ENCODE measurements at regions not wholly inside any gene's neighbourhood (a gene's known extent, or its start where the extent isn't known, plus 50 kb on each side); places are given as distances from the start of the nearest gene placed in this dataset.

DNA sequence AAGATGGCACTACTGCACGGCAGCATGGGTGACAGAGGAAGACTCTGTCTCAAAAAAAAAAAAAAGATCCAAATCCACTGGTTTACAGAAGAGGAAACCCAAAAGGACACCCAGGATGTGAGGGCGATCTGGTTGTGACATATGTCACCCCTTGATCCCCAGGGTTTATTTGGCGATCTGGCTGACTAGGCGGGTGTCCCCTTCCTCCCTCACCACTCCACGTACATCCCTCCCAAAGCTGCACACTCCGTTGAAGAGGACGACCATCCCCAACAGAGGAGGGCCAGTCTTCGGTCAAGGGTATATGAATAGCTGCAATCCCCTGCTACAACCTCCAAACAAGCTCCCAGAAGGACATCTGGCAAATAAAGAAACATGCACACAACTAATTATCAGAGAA is 111.6 kb downstream of the HTR5A start:
- DNase-seq (ENCODE audit: low spot score), result no peak

DNA sequence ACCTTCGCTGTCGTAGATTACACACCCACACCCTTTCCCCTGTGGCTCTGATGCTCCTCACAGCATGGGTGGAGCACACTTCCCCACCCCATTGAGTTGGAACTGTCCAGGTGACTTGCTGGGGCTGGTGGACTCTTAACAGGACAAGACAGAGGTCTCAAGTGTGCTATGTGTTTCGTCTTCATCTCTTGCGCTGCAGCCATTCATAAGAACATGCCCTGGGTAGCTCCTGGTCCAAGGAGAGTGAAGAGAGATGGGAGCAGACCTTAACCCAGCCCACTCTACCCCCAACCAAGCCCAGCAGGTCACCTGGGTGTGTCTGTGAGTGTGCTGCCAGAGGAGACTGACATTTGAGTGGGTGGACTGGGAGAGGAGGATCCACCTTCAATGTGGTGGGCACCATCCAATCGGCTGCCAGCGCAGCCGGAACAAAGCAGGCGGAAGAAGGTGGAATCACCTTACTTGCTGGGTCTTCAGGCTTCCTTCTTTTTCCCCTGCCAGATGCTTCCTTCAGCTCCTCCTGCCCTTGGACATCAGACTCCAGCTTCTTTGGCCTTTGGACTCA is 112.4 kb downstream of the HTR5A start:
- DNase-seq (ENCODE audit: low spot score), result no peak

DNA sequence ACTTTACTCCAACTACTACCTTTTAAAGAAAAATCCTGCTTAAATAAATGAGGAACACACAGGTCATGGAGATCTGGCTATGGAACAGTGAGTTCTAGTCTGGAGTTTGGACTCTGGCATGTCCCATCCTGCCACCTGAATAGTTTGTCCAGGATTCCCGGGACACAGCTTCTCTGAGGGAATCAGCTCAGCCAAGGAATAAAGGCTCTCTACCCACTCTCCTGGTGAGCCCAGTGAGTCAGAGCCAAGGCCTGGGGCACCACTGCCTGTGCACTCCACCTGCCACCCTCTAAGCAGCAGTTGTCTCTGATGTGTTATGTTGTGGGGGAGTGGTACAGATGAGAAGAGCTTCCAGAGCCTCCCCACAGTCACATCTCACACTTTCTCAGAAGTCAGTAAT is 113.5 kb downstream of the HTR5A start:
- DNase-seq (ENCODE audit: low spot score), result no peak

DNA sequence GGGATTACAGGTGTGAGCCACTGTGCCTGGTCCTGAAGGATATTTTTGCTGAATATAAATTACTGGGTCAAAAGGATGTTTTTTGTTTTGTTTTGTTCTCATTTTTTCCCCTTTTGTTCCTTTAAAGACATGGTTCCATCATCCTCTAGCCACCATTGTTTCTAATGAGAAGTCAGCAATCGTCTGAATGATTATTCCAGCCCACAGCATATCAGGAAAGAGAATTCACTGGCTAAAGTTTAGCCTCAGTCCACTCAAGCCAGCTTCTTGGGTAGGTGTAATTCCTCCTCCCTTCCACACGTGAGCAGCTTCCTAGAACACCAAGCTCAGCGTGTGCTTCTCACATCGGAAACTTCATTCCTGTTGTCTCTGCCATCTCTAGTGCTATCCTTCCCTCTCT is 112.8 kb upstream of the INSIG1 start:
- no peak for DNase-seq (ENCODE audit: low spot score)

DNA sequence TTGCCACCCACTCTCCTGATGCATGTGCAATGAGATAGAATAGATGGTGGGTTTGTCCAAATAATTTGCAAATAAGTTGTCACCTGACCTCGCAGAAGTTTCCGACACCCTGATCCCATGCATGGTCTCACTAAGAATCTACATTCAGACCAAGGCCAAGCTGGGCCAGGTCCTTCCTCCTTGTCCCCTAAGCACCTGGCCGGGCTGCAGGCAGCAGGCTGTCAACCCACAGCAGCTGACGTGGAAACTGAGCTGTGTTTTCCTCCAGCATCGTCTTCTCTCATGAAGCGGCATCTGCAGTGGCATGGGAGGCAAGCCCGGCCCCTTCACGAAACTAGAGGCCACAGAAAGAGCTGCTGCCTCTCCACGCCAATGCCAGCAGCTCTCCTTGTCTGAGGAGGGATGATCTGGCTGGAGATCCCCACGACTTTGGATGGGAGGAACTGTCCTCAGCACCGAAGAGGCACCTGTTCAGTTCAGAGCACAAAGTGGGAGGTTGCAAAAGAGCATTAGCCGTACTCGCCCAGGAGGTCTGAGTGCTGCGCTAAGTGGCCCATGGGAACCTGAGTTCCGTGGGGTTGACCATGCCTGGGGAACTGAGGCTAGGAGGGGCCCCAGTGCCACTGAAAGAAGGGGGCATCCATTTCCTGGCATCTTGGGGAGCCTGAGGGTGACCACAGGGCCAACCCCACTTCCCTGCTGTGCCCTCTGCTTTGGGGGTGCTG is 110.5 kb upstream of the INSIG1 start:
- DNase-seq (ENCODE audit: low spot score), result no peak

DNA sequence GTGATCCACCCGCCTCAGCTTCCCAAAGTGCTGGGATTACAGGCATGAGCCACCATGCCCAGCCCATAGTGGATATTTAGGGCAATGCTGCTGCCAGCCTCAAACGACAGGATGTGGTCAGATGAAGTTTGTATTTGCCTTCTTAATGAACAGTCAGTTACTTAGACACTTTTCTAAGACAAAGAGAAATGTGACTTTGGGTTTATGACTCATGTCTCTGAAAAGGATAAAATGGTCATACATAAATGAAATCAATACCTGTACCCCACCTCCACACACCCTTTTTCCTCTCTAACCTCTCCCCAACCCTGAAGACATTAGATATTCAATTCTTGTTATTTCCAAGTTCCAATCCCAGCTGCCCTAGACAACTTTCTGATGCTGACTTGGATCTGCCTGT is 109.3 kb upstream of the INSIG1 start:
- no peak for DNase-seq (ENCODE audit: low spot score)

DNA sequence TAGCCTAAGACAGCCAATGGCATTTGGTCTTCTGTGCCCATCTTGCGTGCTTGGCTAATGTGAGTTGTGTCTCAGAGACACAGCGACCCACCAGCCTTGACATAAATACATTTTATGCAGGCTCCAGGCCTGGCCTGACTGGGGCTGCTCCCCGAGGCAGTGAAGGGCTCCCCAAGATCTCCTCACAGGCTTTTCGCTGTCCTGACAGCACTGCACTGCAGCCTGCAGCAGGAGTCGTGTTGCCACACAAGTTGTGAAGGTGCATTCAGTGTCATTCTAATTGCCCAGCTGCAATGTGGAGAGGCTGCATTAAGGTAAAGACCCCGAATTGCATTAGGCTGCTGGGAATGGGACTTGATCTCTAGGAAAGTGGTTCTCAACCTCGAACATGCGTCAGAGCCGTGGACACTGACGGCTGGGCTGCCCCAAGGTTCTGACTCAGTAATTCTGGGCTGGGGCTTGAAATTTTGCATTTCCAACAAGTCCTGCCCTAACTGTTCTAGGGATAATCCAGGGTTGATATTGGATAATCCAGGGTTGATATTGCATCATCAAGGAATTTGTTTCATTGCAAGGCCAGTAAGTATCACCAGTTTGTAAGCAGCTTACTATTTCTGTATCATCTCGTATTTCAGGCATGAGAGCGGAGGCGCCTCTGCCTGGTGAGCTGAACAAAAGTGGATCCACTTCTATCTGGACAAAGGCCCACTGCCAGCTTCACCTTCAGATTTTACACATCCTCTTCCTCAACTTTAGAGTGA is 108.7 kb upstream of the INSIG1 start:
- DNase-seq (ENCODE audit: low spot score), result no peak

- no peak for DNase-seq (ENCODE audit: low spot score)
These were observed 108.1 kb upstream of the INSIG1 start for GRCh38 chr7:155189590-155189989.

GRCh38 chr7:155190688-155191087 is 107.0 kb upstream of the INSIG1 start:
- peak; percentile 43 for DNase-seq (ENCODE audit: low spot score)

- DNase-seq (ENCODE audit: low spot score), result no peak
These were observed 106.5 kb upstream of the INSIG1 start for GRCh38 chr7:155191137-155191536.

GRCh38 chr7:155191901-155192478 is 105.7 kb upstream of the INSIG1 start:
- no peak for DNase-seq (ENCODE audit: low spot score)

DNA sequence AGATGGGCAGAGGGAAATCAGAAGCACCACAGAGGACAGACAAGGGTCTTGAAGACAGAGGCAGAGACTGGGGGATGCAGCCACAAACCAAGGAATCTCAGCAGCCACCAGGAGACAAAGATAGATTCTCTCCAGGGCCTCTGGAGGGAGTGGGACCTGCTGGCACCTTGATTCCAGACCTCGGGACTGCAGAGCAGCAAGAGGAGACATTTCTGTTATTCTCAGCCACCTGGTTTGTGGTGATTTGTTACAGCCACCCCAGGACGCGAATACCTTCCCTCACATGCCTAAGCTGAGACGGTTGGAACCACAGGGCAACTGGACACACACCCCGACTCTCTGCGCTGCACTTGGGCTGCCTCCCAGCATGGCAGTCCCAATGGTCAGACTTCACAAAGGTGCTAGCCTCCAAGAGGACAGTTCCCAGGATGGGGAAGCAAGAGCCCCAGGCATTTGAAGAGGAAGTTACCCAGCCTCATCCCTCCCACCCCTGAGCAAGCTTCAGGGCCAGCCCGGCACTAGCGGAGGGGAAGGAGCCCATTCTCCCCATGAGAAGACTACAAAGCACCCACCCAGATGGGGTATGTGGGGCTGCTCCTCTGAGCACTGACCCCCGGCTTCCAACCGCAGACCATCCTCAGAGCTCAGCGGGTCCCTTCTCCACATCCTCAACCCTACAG is 104.6 kb upstream of the INSIG1 start:
- no peak for DNase-seq (ENCODE audit: low spot score)

- no peak for DNase-seq (ENCODE audit: low spot score)
These were observed 104.0 kb upstream of the INSIG1 start for GRCh38 chr7:155193716-155194115.

DNA sequence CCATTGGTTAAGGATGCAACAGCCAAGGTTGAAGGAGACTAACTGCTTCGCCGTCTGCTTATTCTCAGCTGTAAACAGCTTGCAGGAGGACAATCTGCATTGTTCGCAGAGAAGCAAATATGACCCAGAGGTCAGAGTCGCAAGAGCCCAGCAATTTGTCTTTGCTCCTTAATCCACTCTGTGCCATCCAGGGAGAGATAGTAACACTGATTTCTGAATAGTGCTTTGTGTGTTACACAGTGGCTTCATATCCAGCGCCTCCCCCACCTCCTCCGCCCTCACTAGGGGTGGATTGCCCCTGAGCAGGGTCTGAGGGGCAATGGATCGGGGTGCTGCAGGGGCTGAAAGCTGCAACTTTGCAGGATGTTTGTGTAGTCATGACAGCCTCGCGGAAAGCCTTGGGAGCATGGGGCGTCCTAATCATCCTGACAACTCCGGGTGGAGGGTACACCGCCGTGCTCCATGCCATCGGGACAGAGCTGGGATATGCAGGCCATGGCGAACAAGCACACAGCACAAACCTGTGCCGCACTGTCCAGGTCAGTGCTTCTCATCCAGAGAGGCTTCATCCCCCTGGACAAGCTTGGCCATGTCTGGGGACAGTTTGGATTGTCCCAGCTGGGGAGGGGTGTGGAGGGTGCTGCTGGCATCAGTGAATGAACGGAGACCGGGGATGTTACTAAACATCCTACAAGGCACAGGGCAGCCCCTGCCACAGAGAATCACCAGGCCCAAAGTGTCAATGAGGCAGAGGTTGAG is 103.1 kb upstream of the INSIG1 start:
- DNase-seq (ENCODE audit: low spot score), result no peak

DNA sequence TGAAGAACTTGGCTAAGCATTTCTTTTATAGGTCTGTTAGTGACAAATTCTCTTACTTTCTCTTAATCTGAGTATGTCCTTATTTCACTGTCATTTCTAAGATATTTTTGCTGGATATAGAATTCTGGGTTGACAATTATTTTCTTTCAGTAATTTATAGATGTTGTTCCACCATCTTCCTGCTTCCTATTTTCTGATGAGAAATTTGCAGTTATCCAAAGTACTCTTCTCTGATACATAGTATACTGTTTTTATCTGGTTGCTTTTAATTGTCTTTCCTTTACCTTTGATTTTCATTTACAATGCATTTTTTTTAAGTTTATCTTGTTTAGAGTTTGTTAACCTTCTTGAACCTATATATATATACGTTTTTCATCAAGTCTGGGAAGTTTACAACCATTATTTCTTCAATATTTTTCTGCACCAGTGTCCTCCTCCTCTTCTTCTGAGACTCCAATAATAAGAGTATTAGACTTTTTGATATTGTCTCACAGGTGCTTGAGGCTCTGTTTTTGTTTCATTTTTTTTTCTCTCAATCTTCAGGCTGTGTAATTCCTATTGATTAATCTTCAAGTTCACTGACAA is 101.6 kb upstream of the INSIG1 start:
- DNase-seq (ENCODE audit: low spot score), result no peak

DNA sequence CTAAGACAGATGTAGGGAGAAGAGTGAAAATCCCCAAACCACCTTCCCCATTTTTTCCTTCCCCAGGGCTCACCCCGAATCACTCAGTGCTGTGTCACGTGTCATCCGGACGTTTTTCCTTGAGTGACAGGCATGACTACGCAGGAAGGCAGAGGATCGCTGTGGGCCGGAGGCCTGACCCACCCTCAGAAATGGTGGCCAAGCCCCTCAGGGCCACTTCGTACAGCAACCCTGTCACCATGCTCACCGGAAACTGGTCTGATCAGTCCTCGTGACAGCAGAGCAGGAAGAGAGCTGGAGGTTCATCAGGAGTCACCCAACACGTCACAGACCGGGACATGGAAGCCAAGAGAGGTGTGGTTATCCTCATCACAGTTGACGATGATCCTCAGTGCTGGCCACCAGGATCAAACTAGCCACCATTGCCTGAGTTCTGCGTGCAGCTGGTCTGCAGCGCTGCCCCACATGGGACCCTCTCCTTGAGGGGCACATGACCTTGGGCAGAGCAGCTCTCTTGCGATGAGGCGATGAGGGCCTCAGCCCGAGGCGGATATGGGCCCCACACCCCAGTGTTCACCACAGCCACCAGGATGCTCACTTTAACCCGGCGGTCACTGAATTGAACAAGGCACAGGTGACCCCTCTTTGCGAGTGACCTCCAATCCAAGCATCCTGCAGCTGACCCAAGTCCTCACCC is 99.3 kb upstream of the INSIG1 start:
- no peak for DNase-seq (ENCODE audit: low spot score)

DNA sequence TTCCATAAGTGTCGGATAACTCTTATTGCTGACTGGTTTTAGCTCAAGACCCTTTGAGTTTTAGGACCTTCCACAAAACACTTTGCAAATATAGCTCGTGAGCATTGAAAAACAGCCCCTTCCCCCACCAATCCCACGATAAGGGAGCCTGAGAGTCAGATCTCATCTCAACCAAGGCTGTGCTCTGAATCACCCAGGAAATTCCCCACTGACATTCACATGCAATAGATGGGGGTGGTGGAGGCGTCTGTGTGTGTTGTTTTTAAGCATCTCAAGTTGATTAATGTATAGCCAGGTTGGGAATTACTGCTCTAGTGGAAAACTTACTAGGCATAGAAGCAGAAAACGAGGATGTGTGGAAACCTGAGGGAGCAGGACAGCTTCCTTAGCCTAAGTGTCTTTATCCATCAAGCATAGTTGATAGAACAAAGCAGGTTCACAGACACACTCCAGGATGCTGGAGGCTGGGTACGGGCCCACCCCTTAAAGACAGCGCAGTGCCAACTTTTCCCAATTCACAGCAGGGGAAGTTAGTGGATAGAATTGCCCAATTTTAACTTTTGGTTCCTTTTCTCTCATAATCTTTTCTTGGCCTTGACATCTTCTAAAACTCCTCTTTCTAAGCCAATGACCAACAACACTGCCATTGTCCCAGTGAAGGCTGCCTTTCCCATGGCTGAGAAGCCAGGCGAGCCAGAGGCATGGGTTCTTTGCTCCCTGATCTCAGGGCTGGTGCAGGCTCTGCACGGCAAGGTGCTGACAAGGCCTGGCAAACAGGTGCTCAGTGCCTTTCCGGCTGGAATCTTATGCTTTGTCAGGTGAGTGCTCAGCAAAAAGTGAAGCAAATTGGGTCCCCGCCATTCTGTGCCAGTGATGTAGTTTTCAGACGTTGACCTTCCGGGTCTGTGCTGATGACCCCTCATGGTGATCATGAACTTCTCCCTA is 98.5 kb upstream of the INSIG1 start:
- no peak for DNase-seq (ENCODE audit: low spot score)

GRCh38 chr7:155201325-155202087 is 96.2 kb upstream of the INSIG1 start:
- no peak for DNase-seq (ENCODE audit: low spot score)

Data from hematopoietic multipotent progenitor cell treated with erythropoietin and hydrocortisone succinate and interleukin-3 and kit ligand, for 15 days (in vitro differentiated cells).